IMR-90 (cell line): ENCODE measurements at regions not wholly inside any gene's neighbourhood (a gene's known extent, or its start where the extent isn't known, plus 50 kb on each side); places are given as distances from the start of the nearest gene placed in this dataset.

Experiments
- ATAC-seq: fragments of 200-7000 bp; cut with Tn5 transposase; 2 replicates; pipeline ENCODE4 v1.9.1; 2020; ENCODE audit warnings: low read depth, mild to moderate bottlenecking, moderate library complexity
- BruUV-seq: library from RNA; stranded (reverse); fragments of 400-500 nt; replicated peaks from 2 replicates; lab custom pipeline; 2021; lab: Mats Ljungman, UMichigan
- CTCF ChIA-PET: fragments of 300-600 bp; formaldehyde crosslinking; extraction: SDS; loops from one replicate; lab custom pipeline; 2021; ENCODE audit warnings: antibody characterized with exemption; lab: Yijun Ruan, JAX
- POLR2A ChIA-PET: fragments of 300-600 bp; sonication (Branson Sonifier 250); formaldehyde crosslinking; loops from one replicate; lab custom pipeline; 2022; ENCODE audit warnings: antibody characterized with exemption; ENCODE audit not compliant: unreplicated experiment; lab: Charles Lee
- DNase-seq: peaks from one replicate; pipeline ENCODE4 v3.0.0; 2013
- H2AFZ ChIP-seq: replicated peaks from 2 replicates; pipeline ENCODE3; 2013; ENCODE audit warnings: low read length, mild to moderate bottlenecking; ENCODE audit not compliant: poor library complexity
- H2AK5ac ChIP-seq: 2 replicates; pipeline ENCODE4 v1.6.1; 2013; ENCODE audit warnings: low read depth, low read length, inconsistent platforms
- H2AK9ac ChIP-seq: replicated peaks from 2 replicates; pipeline ENCODE3; 2013; ENCODE audit warnings: mild to moderate bottlenecking, low read depth, low read length, moderate library complexity; ENCODE audit not compliant: poor library complexity
- H2BK120ac ChIP-seq: 2 replicates; pipeline ENCODE4 v1.6.1; 2013; ENCODE audit warnings: low read depth, low read length, inconsistent platforms
- H2BK15ac ChIP-seq: 3 replicates; pipeline ENCODE4 v1.6.1; 2013; ENCODE audit warnings: low read depth, low read length, inconsistent platforms
- H2BK20ac ChIP-seq: 2 replicates; pipeline ENCODE4 v1.6.1; 2013; ENCODE audit warnings: low read depth, mild to moderate bottlenecking, inconsistent platforms, low read length, moderate library complexity
- H2BK5ac ChIP-seq: 2 replicates; pipeline ENCODE4 v1.6.1; 2013; ENCODE audit warnings: mild to moderate bottlenecking, low read depth, low read length, inconsistent platforms; ENCODE audit not compliant: poor library complexity, severe bottlenecking
- H3K14ac ChIP-seq: replicated peaks from 2 replicates; pipeline ENCODE4 v1.6.1; 2013; ENCODE audit warnings: low read depth, low read length, inconsistent platforms
- H3K18ac ChIP-seq: 2 replicates; pipeline ENCODE4 v1.6.1; 2013; ENCODE audit warnings: low read depth, low read length, control low read depth
- H3K23ac ChIP-seq: 2 replicates; pipeline ENCODE4 v1.6.1; 2013; ENCODE audit warnings: low read depth, low read length, inconsistent platforms
- H3K27ac ChIP-seq: 2 replicates; pipeline ENCODE4 v1.5.1; 2013; ENCODE audit warnings: mild to moderate bottlenecking, control low read depth, low read length; ENCODE audit not compliant: insufficient read depth
- H3K27me3 ChIP-seq: 2 replicates; pipeline ENCODE4 v1.6.1; 2013; ENCODE audit warnings: low read length; ENCODE audit not compliant: control insufficient read depth, insufficient read depth
- H3K36me3 ChIP-seq: 2 replicates; pipeline ENCODE4 v1.6.1; 2013; ENCODE audit warnings: low read length, mixed read lengths; ENCODE audit not compliant: control insufficient read depth, insufficient read depth
- H3K4ac ChIP-seq: 2 replicates; pipeline ENCODE4 v1.6.1; 2013; ENCODE audit warnings: low read depth, low read length, inconsistent platforms
- H3K4me1 ChIP-seq: 2 replicates; pipeline ENCODE4 v1.6.1; 2013; ENCODE audit warnings: low read length, mixed read lengths; ENCODE audit not compliant: control insufficient read depth, insufficient read depth
- H3K4me2 ChIP-seq: 2 replicates; pipeline ENCODE4 v1.6.1; 2013; ENCODE audit warnings: low read depth, mild to moderate bottlenecking, control low read depth, low read length, moderate library complexity
- H3K4me3 ChIP-seq: 2 replicates; pipeline ENCODE4 v1.5.1; 2013; ENCODE audit warnings: low read depth, mild to moderate bottlenecking, control low read depth, low read length, moderate library complexity; ENCODE audit not compliant: insufficient read depth
- H3K56ac ChIP-seq: 2 replicates; pipeline ENCODE4 v1.6.1; 2013; ENCODE audit warnings: low read length, inconsistent platforms; ENCODE audit not compliant: insufficient read depth; ENCODE audit errors: extremely low read depth
- H3K79me1 ChIP-seq, 2 experiments: 2 replicates each; pipeline ENCODE4 v1.6.1; 2013; ENCODE audit warnings: low read length in 2 of 2, inconsistent platforms in 1 of 2, low read depth in 1 of 2
- H3K9ac ChIP-seq: 2 replicates; pipeline ENCODE4 v1.6.1; 2013; ENCODE audit warnings: low read depth, low read length, control low read depth
- H3K9me1 ChIP-seq: 2 replicates; pipeline ENCODE4 v1.6.1; 2013; ENCODE audit warnings: low read length, inconsistent platforms; ENCODE audit not compliant: insufficient read depth
- H3K9me3 ChIP-seq: 2 replicates; pipeline ENCODE4 v1.6.1; 2013; ENCODE audit warnings: low read length; ENCODE audit not compliant: control insufficient read depth, insufficient read depth
- H4K20me1 ChIP-seq: 2 replicates; pipeline ENCODE4 v1.6.1; 2013; ENCODE audit warnings: low read length, inconsistent platforms; ENCODE audit not compliant: insufficient read depth
- H4K5ac ChIP-seq: 2 replicates; pipeline ENCODE4 v1.6.1; 2013; ENCODE audit warnings: mild to moderate bottlenecking, low read depth, low read length, control low read depth
- H4K8ac ChIP-seq, 2 experiments: 2 replicates each; pipeline ENCODE4 v1.6.1; 2013; ENCODE audit warnings: low read depth in 2 of 2, low read length in 2 of 2, control low read depth in 1 of 2, inconsistent platforms in 1 of 2
- H4K91ac ChIP-seq: 2 replicates; pipeline ENCODE4 v1.6.1; 2013; ENCODE audit warnings: low read depth, low read length, inconsistent platforms; ENCODE audit not compliant: insufficient read depth
- MAFK ChIP-seq: IDR thresholded peaks from 2 replicates; pipeline ENCODE4 v1.6.1; 2012; ENCODE audit warnings: low read depth, low read length, improper control_type of control experiment
- RAD21 ChIP-seq: IDR thresholded peaks from 2 replicates; pipeline ENCODE4 v1.6.1; 2012; ENCODE audit warnings: low read length, improper control_type of control experiment
- SMC3 ChIP-seq: fragments of 150-350 bp; IDR thresholded peaks from 2 replicates; pipeline ENCODE4 v1.6.1; 2016; ENCODE audit warnings: low read depth, mild to moderate bottlenecking, antibody characterized with exemption, low read length, moderate library complexity
- WGBS, 2 experiments: methylation state at CpG; one replicate each; pipeline versions ENCODE4 v1.1.5 to v1.1.7; 2013; ENCODE audit warnings: missing lambda C conversion rate in 2 of 2; ENCODE audit not compliant: insufficient read length in 1 of 2; ENCODE audit errors: extremely low coverage in 2 of 2; 5-methylcytosine and 5-hydroxymethylcytosine counted together
- dilution Hi-C: fragments of 300-500 bp; cut with HindIII; formaldehyde crosslinking; loops from one replicate; pipeline ENCODE4 v1.14.3; 2018; ENCODE audit warnings: low sequenced_read_pairs; ENCODE audit not compliant: unreplicated experiment
- in situ Hi-C: fragments of 300-500 bp; cut with MboI; formaldehyde crosslinking; loops from 3 replicates; pipeline ENCODE4 v1.14.3; 2019; ENCODE audit warnings: low sequenced_read_pairs, inconsistent platforms, mixed read lengths
- intact Hi-C: fragments of 100-400 bp; cut with micrococcal nuclease; formaldehyde crosslinking; loops from 2 replicates; pipeline ENCODE4 v1.10.0; 2022
- TF ChIP-seq, protein P1 (sequence below): conservative IDR thresholded peaks from 2 replicates; pipeline ENCODE4 v1.5.1; 2012; ENCODE audit warnings: mild to moderate bottlenecking, low read depth, low read length, improper control_type of control experiment

- in situ Hi-C loops = no loop called here
- no peak for ATAC-seq
- H3K27ac ChIP-seq = no peak overlapping the region
- H3K56ac ChIP-seq = no peak overlapping the region
- H2BK15ac ChIP-seq = no peak overlapping the region
- H3K4me1 ChIP-seq = no peaks in the 10 kb centered on the region
- H4K5ac ChIP-seq = no peak overlapping the region
- no peak overlapping the region for H2AFZ ChIP-seq
- ChIA-PET POLR2A (no interaction called here), CTCF (interaction anchor here (0.7 kb wide), 1 partner anchor 140 kb away, joined by 3 read pairs; no protein-coding TSS in a partner anchor)
- H3K79me1 ChIP-seq = no peaks in the 10 kb centered on the region
- no TSS peak for BruUV-seq
- no peak overlapping the region for H3K4me2 ChIP-seq
- no peak overlapping the region for H4K91ac ChIP-seq
- no peaks in the 10 kb centered on the region for H3K27me3 ChIP-seq
- no peak overlapping the region for H2BK20ac ChIP-seq
- no peak overlapping the region for H3K4me3 ChIP-seq
- no peaks in the 10 kb centered on the region for H4K20me1 ChIP-seq
- no peaks in the 10 kb centered on the region for H3K9me1 ChIP-seq
- TF ChIP-seq SMC3 = no peak
- TF ChIP-seq, protein P1, sequence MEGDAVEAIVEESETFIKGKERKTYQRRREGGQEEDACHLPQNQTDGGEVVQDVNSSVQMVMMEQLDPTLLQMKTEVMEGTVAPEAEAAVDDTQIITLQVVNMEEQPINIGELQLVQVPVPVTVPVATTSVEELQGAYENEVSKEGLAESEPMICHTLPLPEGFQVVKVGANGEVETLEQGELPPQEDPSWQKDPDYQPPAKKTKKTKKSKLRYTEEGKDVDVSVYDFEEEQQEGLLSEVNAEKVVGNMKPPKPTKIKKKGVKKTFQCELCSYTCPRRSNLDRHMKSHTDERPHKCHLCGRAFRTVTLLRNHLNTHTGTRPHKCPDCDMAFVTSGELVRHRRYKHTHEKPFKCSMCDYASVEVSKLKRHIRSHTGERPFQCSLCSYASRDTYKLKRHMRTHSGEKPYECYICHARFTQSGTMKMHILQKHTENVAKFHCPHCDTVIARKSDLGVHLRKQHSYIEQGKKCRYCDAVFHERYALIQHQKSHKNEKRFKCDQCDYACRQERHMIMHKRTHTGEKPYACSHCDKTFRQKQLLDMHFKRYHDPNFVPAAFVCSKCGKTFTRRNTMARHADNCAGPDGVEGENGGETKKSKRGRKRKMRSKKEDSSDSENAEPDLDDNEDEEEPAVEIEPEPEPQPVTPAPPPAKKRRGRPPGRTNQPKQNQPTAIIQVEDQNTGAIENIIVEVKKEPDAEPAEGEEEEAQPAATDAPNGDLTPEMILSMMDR = no peak
- TF ChIP-seq MAFK = no peak
- no peak for TF ChIP-seq RAD21
- dilution Hi-C loops = no loop called here
- H4K8ac ChIP-seq = no peak overlapping the region
- no peak overlapping the region for H3K14ac ChIP-seq
- H3K9me3 ChIP-seq = no peaks in the 10 kb centered on the region
- H2BK5ac ChIP-seq = no peak overlapping the region
- no peak overlapping the region for H2AK5ac ChIP-seq
- H3K18ac ChIP-seq = no peak overlapping the region
- 40% methylated on average over 1 of the region's 3 CpGs; no CpG with 5 or more reads in 1 of the 2 experiments for WGBS, 2 experiments
- H3K4ac ChIP-seq = no peak overlapping the region
- no peak overlapping the region for H3K23ac ChIP-seq
- intact Hi-C loops = no loop called here
- H2AK9ac ChIP-seq = no peak overlapping the region
- H3K9ac ChIP-seq = no peak overlapping the region
- no peak overlapping the region for H2BK120ac ChIP-seq
- no peak for DNase-seq
- H3K36me3 ChIP-seq = no peaks in the 10 kb centered on the region
Observed at GRCh38 chr2:60371681-60372080, 181.8 kb downstream of the BCL11A start.
